CD14-positive monocyte (primary cell): ENCODE measurements at regions not wholly inside any gene's neighbourhood (a gene's known extent, or its start where the extent isn't known, plus 50 kb on each side); places are given as distances from the start of the nearest gene placed in this dataset.

Experiments used
- DNase-seq, 3 donors: peaks; one replicate each; pipeline ENCODE4 v3.0.0-alpha.2; 2011 to 2022
- H2AFZ ChIP-seq: 2 replicates; pipeline ENCODE4 v1.6.0; 2012; ENCODE audit warnings: mild to moderate bottlenecking, low read depth, low read length, inconsistent platforms; ENCODE audit not compliant: insufficient read depth, poor library complexity, severe bottlenecking
- H3K27ac ChIP-seq, 2 donors: 1 replicate in 1 of 2; 2 replicates in 1 of 2; pipeline ENCODE4 v1.5.1; 2012 to 2013; ENCODE audit warnings: low read length in 2 of 2, control low read depth in 1 of 2, inconsistent platforms in 1 of 2, low read depth in 1 of 2, mild to moderate bottlenecking in 1 of 2
- H3K27me3 ChIP-seq, 2 donors: one replicate each; pipeline versions ENCODE4 v1.6.0 to v1.6.1; 2011 to 2013; ENCODE audit warnings: low read length in 2 of 2; ENCODE audit not compliant: control insufficient read depth in 2 of 2, insufficient read depth in 2 of 2
- H3K36me3 ChIP-seq, 2 donors: replicated peaks in 1 of 2; 1 replicate in 1 of 2; 2 replicates in 1 of 2; pipeline versions ENCODE4 v1.5.1 to v1.6.1; 2012 to 2013; ENCODE audit warnings: low read length in 2 of 2, control low read depth in 1 of 2, inconsistent platforms in 1 of 2, mild to moderate bottlenecking in 1 of 2; ENCODE audit not compliant: insufficient read depth in 2 of 2, control insufficient read depth in 1 of 2
- H3K4me1 ChIP-seq, 2 donors: 1 replicate in 1 of 2; 2 replicates in 1 of 2; pipeline versions ENCODE4 v1.5.1 to v1.6.1; 2012 to 2013; ENCODE audit warnings: low read length in 2 of 2, control low read depth in 1 of 2, inconsistent platforms in 1 of 2, mild to moderate bottlenecking in 1 of 2, moderate library complexity in 1 of 2; ENCODE audit not compliant: insufficient read depth in 2 of 2, control insufficient read depth in 1 of 2
- H3K4me2 ChIP-seq: replicated peaks from 2 replicates; pipeline ENCODE3; 2012; ENCODE audit warnings: low read length, moderate library complexity, mild to moderate bottlenecking; ENCODE audit not compliant: poor library complexity, severe bottlenecking; ENCODE audit errors: extremely low read depth
- H3K4me3 ChIP-seq, 3 experiments: fragments of 200-600 bp in 1 of 3; sonication (generic) in 1 of 3; replicated peaks in 1 of 3; 1 replicate in 2 of 3; 2 replicates in 1 of 3; pipeline ENCODE4 v1.5.1; 2011 to 2013; ENCODE audit warnings: low read length in 3 of 3, mild to moderate bottlenecking in 3 of 3, control low read depth in 2 of 3, low read depth in 2 of 3, inconsistent platforms in 1 of 3, moderate library complexity in 1 of 3
- H3K79me2 ChIP-seq: 2 replicates; pipeline ENCODE4 v1.6.0; 2012; ENCODE audit warnings: mild to moderate bottlenecking, control low read depth, inconsistent platforms, low read length, moderate library complexity; ENCODE audit not compliant: insufficient read depth
- H3K9ac ChIP-seq: 2 replicates; pipeline ENCODE4 v1.6.0; 2017; ENCODE audit warnings: low read length, mild to moderate bottlenecking; ENCODE audit not compliant: insufficient read depth, poor library complexity, severe bottlenecking
- H3K9me3 ChIP-seq, 2 donors: replicated peaks in 1 of 2; 1 replicate in 1 of 2; 2 replicates in 1 of 2; pipeline versions ENCODE4 v1.5.1 to v1.6.1; 2012 to 2013; ENCODE audit warnings: low read length in 2 of 2, control low read depth in 1 of 2; ENCODE audit not compliant: control insufficient read depth in 1 of 2, insufficient read depth in 1 of 2
- H4K20me1 ChIP-seq: 2 replicates; pipeline ENCODE4 v1.6.0; 2012; ENCODE audit warnings: mild to moderate bottlenecking, low read length, control low read depth, moderate library complexity; ENCODE audit not compliant: insufficient read depth
- H3K27ac Mint-ChIP-seq, 7 donors: one replicate each; pipeline ENCODE4 v1.8.0; 2020; ENCODE audit warnings: mild to moderate bottlenecking in 7 of 7, mixed read lengths in 7 of 7, moderate library complexity in 6 of 7, inconsistent platforms in 2 of 7
- H3K27me3 Mint-ChIP-seq, 3 donors: one replicate each; pipeline ENCODE4 v1.8.0; 2021 to 2022; ENCODE audit warnings: low read depth in 3 of 3, mild to moderate bottlenecking in 3 of 3, mixed read lengths in 3 of 3, moderate library complexity in 3 of 3, inconsistent platforms in 1 of 3
- H3K36me3 Mint-ChIP-seq, 2 donors: one replicate each; pipeline ENCODE4 v1.8.0; 2020; ENCODE audit warnings: mixed read lengths in 2 of 2, inconsistent platforms in 1 of 2, mild to moderate bottlenecking in 1 of 2
- H3K4me1 Mint-ChIP-seq: one replicate; pipeline ENCODE4 v1.8.0; 2020; ENCODE audit warnings: mild to moderate bottlenecking, mixed read lengths
- H3K4me3 Mint-ChIP-seq, 2 donors: one replicate each; pipeline ENCODE4 v1.8.0; 2020; ENCODE audit warnings: mild to moderate bottlenecking in 2 of 2, mixed read lengths in 2 of 2, moderate library complexity in 1 of 2
- H3K9me3 Mint-ChIP-seq, 7 donors: one replicate each; pipeline ENCODE4 v1.8.0; 2020 to 2022; ENCODE audit warnings: mixed read lengths in 7 of 7, mild to moderate bottlenecking in 6 of 7, moderate library complexity in 6 of 7, inconsistent platforms in 2 of 7
- CTCF ChIP-seq: fragments of 200-600 bp; IDR thresholded peaks from one replicate; pipeline ENCODE4 v1.8.0; 2022; ENCODE audit warnings: antibody characterized with exemption, mild to moderate bottlenecking
- WGBS: methylation state at CpG from one replicate; pipeline ENCODE4 v1.1.5; 2013; ENCODE audit warnings: missing lambda C conversion rate; ENCODE audit not compliant: insufficient coverage; 5-methylcytosine and 5-hydroxymethylcytosine counted together
- intact Hi-C, 2 donors: fragments of 100-400 bp; cut with micrococcal nuclease; formaldehyde crosslinking; loops; one replicate each; pipeline versions ENCODE4 v1.15.0 to v1.15.1; 2023

- 95% methylated on average over 6 of the region's 9 CpGs for WGBS
- no peak overlapping the region for H3K27ac ChIP-seq
- Mint-ChIP-seq H3K36me3 (no peaks in the 10 kb centered on the region), H3K4me1 (no peaks in the 10 kb centered on the region), H3K27ac (peak overlapping the region in 1 of 7 donors; percentile 66), H3K4me3 (no peak overlapping the region), H3K9me3 (peaks cover 5 to 20% (median 7%) of the 10 kb centered on the region in 7 donors), H3K27me3 (peaks cover 0 to 13% (median 12%) of the 10 kb centered on the region in 3 donors)
- intact Hi-C loops, result no loop called here
- no peaks in the 10 kb centered on the region for H3K79me2 ChIP-seq
- TF ChIP-seq CTCF, result no peak
- H3K4me3 ChIP-seq, result no peak overlapping the region
- H3K4me1 ChIP-seq, result no peaks in the 10 kb centered on the region
- no peaks in the 10 kb centered on the region for H3K36me3 ChIP-seq
- no peak overlapping the region for H2AFZ ChIP-seq
- no peak overlapping the region for H3K9ac ChIP-seq
- peaks cover under 1 to 6% of the 10 kb centered on the region in 2 donors for H3K9me3 ChIP-seq
- no peak overlapping the region for H3K4me2 ChIP-seq
- H3K27me3 ChIP-seq, result no peaks in the 10 kb centered on the region
- DNase-seq, result no peak
- no peaks in the 10 kb centered on the region for H4K20me1 ChIP-seq
Measured at GRCh38 chr10:69710008-69710888, 80.2 kb downstream of the FAM241B start.

GRCh38 chr10:69712342-69712741 lies 82.3 kb downstream of the FAM241B start:
- no peaks in the 10 kb centered on the region for H3K79me2 ChIP-seq
- H3K9me3 ChIP-seq, result peaks cover 0 to 6% of the 10 kb centered on the region in 2 donors
- peak overlapping the region in 1 of 7 donors; percentile 19 for H3K27ac Mint-ChIP-seq
- H2AFZ ChIP-seq, result no peak overlapping the region
- peaks cover 4 to 14% (median 4%) of the 10 kb centered on the region in 3 donors for H3K27me3 Mint-ChIP-seq
- peaks cover 0 to 8% (median 2%) of the 10 kb centered on the region in 7 donors for H3K9me3 Mint-ChIP-seq
- no peak for TF ChIP-seq CTCF
- no peaks in the 10 kb centered on the region for H3K27me3 ChIP-seq
- no peaks in the 10 kb centered on the region for H3K4me1 ChIP-seq
- no peak for DNase-seq
- no peaks in the 10 kb centered on the region for H3K4me1 Mint-ChIP-seq
- intact Hi-C loops, result no loop called here
- H4K20me1 ChIP-seq, result no peaks in the 10 kb centered on the region
- no peak overlapping the region for H3K4me3 Mint-ChIP-seq
- 84% methylated on average over 9 of the region's 12 CpGs for WGBS
- no peaks in the 10 kb centered on the region for H3K36me3 ChIP-seq
- H3K4me3 ChIP-seq, result no peak overlapping the region
- no peak overlapping the region for H3K9ac ChIP-seq
- H3K4me2 ChIP-seq, result no peak overlapping the region
- H3K27ac ChIP-seq, result no peak overlapping the region
- H3K36me3 Mint-ChIP-seq, result no peaks in the 10 kb centered on the region
